ENCODE measurements at regions not wholly inside any gene's neighbourhood (a gene's known extent, or its start where the extent isn't known, plus 50 kb on each side); places are given as distances from the start of the nearest gene placed in this dataset.

DNA sequence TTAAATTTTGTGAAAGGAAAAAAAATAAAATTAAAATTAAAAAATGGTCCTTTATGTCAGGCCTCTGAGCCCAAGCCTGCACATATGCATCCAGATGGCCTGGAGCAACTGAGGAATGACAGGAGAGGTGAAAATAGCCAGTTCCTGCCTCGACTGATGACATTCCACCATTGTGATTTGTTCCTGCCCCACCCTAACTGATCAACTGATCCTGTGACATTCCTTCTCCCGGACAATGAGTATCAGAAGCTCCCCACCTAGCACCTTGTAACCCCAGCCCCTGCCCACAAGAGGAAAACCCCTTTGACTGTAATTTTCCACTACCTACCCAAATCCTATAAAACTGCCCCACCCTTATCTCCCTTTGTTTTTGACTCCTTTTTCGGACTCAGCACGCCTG lies 972.2 kb upstream of the GHITM start:
- no peak for TF ChIP-seq POLR2A (IDR thresholded peaks at IDR 0.05; ENCODE audit: low read depth, low read length)
- no peak for TF ChIP-seq JUN (IDR thresholded peaks at IDR 0.05; ENCODE audit: borderline replicate concordance, insufficient read depth, insufficient read length, low read depth)

All from endothelial cell of umbilical vein (primary cell).